Common myeloid progenitor, CD34-positive (primary cell): ENCODE measurements at regions not wholly inside any gene's neighbourhood (a gene's known extent, or its start where the extent isn't known, plus 50 kb on each side); places are given as distances from the start of the nearest gene placed in this dataset.

Experiments
- CTCF ChIA-PET: fragments of 350-600 bp; sonication (Branson Sonifier 250); formaldehyde crosslinking; loops from one replicate; lab custom pipeline; 2021; ENCODE audit warnings: antibody characterized with exemption; lab: Charles Lee
- POLR2A ChIA-PET: fragments of 350-600 bp; sonication (Branson Sonifier 250); formaldehyde crosslinking; loops from one replicate; lab custom pipeline; 2021; ENCODE audit warnings: antibody characterized with exemption; lab: Charles Lee
- DNase-seq, 3 donors: peaks; one replicate each; pipeline versions ENCODE4 v3.0.0 to v3.0.0-alpha.2; 2013
- H3K27ac ChIP-seq, 2 experiments: 1 replicate in 1 of 2; 2 replicates in 1 of 2; pipeline ENCODE4 v1.7.0; 2013; ENCODE audit warnings: inconsistent platforms in 2 of 2, low read length in 2 of 2, mild to moderate bottlenecking in 2 of 2, low read depth in 1 of 2, moderate library complexity in 1 of 2; ENCODE audit not compliant: severe bottlenecking in 2 of 2, insufficient read depth in 1 of 2, poor library complexity in 1 of 2
- H3K27me3 ChIP-seq, 5 experiments: replicated peaks in 2 of 5; 1 replicate in 3 of 5; 2 replicates in 2 of 5; pipeline versions ENCODE4 v1.6.1 to v1.7.0; 2013; ENCODE audit warnings: low read length in 4 of 5, mild to moderate bottlenecking in 2 of 5, moderate library complexity in 2 of 5, inconsistent platforms in 1 of 5; ENCODE audit not compliant: insufficient read depth in 5 of 5, control insufficient read depth in 4 of 5
- H3K36me3 ChIP-seq, 4 experiments: 1 replicate in 2 of 4; 2 replicates in 2 of 4; pipeline versions ENCODE4 v1.6.1 to v1.7.0; 2013; ENCODE audit warnings: low read length in 3 of 4, control low read depth in 1 of 4, mild to moderate bottlenecking in 1 of 4; ENCODE audit not compliant: control insufficient read depth in 4 of 4, insufficient read depth in 4 of 4
- H3K4me1 ChIP-seq, 4 experiments: 1 replicate in 3 of 4; 2 replicates in 1 of 4; pipeline versions ENCODE4 v1.6.1 to v1.7.1; 2013; ENCODE audit warnings: low read length in 3 of 4, mild to moderate bottlenecking in 3 of 4, control low read depth in 1 of 4, inconsistent platforms in 1 of 4, moderate library complexity in 1 of 4; ENCODE audit not compliant: control insufficient read depth in 4 of 4, insufficient read depth in 4 of 4; ENCODE audit errors: control extremely low read depth in 1 of 4
- H3K4me3 ChIP-seq, 7 experiments: 1 replicate in 4 of 7; 2 replicates in 3 of 7; pipeline versions ENCODE4 v1.5.1 to v1.7.0; 2013; ENCODE audit warnings: mild to moderate bottlenecking in 7 of 7, low read length in 6 of 7, moderate library complexity in 6 of 7, inconsistent platforms in 2 of 7, low read depth in 2 of 7, control low read depth in 1 of 7; ENCODE audit not compliant: insufficient read depth in 4 of 7, control insufficient read depth in 1 of 7; ENCODE audit errors: extremely low read depth in 1 of 7
- H3K9me3 ChIP-seq, 5 experiments: 1 replicate in 4 of 5; 2 replicates in 1 of 5; pipeline versions ENCODE4 v1.6.1 to v1.7.1; 2013; ENCODE audit warnings: low read length in 4 of 5, mild to moderate bottlenecking in 2 of 5, inconsistent platforms in 1 of 5, low read depth in 1 of 5, moderate library complexity in 1 of 5; ENCODE audit not compliant: control insufficient read depth in 4 of 5, insufficient read depth in 2 of 5; ENCODE audit errors: control extremely low read depth in 1 of 5
- WGBS: methylation state at CpG from one replicate; pipeline ENCODE4 v1.1.5; 2013; ENCODE audit not compliant: insufficient coverage; 5-methylcytosine and 5-hydroxymethylcytosine counted together

DNA sequence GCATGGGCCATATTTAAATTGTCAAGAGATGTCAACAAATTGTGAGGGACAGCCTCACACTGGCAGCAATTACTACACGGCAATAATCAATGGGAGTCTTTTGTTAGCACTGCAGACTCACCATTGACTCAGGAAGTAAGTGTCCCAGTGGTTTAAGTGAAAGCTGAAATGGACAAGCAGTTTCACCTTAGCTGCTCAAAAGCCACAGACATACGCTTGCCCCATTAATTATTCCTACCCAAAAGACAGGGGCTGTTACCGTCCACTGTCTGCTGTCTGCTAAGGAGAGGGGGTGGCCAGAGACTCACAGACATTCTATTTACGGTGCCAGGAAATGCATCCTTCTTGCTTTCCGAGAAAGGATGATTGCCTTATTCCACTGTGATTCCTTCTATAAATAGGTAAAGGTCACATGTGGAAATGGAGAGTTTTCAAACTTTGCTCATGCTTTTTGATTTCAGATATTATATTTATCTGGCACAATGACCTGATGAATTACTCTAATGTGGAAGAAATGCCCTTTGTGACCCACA is 309.7 kb upstream of the NFE2L3 start:
- POLR2A ChIA-PET, result no interaction called here
- Histone ChIP-seq H3K9me3 (no peaks in the 10 kb centered on the region), H3K4me3 (no peak overlapping the region), H3K27ac (no peak overlapping the region), H3K4me1 (peaks cover 0 to 10% (median 4%) of the 10 kb centered on the region in 4 experiments), H3K27me3 (peaks cover 0 to 48% (median 18%) of the 10 kb centered on the region in 5 experiments), H3K36me3 (no peaks in the 10 kb centered on the region)
- no peak for DNase-seq
- 98% methylated on average over 5 of the region's 5 CpGs for WGBS
- CTCF ChIA-PET, result no interaction called here

DNA sequence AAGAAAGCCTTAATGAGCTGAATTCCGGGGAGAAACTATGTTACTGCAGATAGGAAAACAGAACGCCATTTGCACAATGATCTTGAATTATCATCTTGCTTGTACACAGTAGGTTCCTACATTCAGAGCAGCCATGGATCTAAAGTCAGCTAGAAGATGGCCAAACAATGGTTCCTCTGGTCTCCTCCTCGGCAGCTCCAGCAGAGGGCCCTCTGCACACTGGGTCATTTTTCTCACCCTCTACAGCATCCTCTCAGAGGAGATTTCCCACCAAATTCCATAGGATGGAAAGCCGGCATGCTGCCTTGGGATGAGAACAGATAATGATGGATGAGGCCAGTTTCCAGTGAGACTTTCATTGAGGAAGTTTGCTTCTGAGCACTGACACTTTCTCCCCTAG is 308.5 kb upstream of the NFE2L3 start:
- CTCF ChIA-PET, result interaction anchor here (0.9 kb wide), 1 partner anchor 493 kb away, joined by 3 read pairs; no protein-coding TSS in a partner anchor

DNA sequence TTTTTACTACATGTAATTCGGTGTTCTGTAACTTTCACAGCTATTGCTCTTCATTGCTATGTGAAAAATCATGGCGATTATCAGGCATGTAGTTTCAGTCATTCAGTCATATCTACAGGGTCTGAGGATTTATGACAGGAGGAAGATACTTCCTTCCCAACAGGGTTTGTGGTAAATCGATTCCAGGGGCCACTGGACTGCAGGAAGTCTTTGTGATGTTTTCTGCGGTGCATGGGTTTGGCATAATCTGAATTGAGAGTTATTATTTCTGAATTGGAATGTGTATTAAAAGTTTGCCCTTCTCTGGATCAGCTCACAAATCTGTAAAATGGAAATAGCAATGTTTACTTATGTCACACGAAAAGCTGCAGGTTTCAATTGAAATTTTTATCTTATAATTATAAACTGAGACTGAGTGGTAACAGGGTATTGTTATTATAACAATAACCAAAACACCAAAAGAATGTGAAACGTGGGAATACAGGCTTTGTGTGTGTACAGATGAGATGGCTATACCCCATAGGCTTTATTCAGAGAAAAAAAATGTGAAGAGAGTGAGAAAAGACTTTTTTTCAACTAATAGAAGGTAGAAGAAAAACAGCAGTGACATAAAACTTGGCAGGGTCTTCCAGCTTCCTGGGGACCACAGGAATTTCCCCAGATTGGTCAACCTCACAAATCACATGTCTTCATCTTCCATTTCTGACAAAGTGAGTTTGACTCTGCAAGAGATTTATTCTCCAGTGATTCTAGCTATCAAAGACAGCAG is 307.7 kb upstream of the NFE2L3 start:
- no peaks in the 10 kb centered on the region for H3K36me3 ChIP-seq
- DNase-seq, result peak in 2 of 3 donors; percentile 20 to 34
- peaks cover 0 to 10% (median 4%) of the 10 kb centered on the region in 4 experiments for H3K4me1 ChIP-seq
- no peaks in the 10 kb centered on the region for H3K9me3 ChIP-seq
- H3K27me3 ChIP-seq, result peaks cover 0 to 60% (median 18%) of the 10 kb centered on the region in 5 experiments
- ChIA-PET POLR2A (no interaction called here), CTCF (no interaction called here)
- H3K27ac ChIP-seq, result no peak overlapping the region
- H3K4me3 ChIP-seq, result no peak overlapping the region
- 4% methylated on average over 4 of the region's 6 CpGs for WGBS

More for the DNA sequence above, 308.5 kb upstream of the NFE2L3 start:
- peaks cover 0 to 10% (median 4%) of the 10 kb centered on the region in 4 experiments for H3K4me1 ChIP-seq
- no peaks in the 10 kb centered on the region for H3K9me3 ChIP-seq
- no peak overlapping the region for H3K27ac ChIP-seq
- DNase-seq, result no peak
- H3K4me3 ChIP-seq, result no peak overlapping the region
- POLR2A ChIA-PET, result no interaction called here
- no peaks in the 10 kb centered on the region for H3K36me3 ChIP-seq
- peaks cover 0 to 58% (median 18%) of the 10 kb centered on the region in 5 experiments for H3K27me3 ChIP-seq
- 95% methylated on average over 3 of the region's 4 CpGs for WGBS

DNA sequence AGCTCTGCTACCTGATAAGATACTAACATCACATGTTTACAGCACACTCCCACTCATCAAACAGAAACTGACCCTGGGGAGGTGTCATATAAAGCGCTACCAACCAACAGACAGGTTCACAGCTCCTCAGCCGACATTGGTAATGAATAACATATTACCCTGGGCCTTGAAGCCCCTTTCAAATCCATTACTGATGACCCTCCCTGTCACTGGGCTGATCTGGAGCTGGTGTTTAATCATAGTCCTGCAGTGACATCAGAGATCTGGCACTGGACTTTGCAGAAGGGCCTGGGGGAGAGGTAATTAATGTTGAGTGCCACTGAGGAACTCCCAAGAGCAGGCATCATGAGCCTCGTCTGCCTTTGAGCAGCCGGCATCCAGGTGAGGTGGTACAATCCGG is 306.5 kb upstream of the NFE2L3 start:
- POLR2A ChIA-PET, result no interaction called here
- Histone ChIP-seq H3K9me3 (no peaks in the 10 kb centered on the region), H3K27me3 (peaks cover 0 to 72% (median 17%) of the 10 kb centered on the region in 5 experiments), H3K4me3 (no peak overlapping the region), H3K36me3 (no peaks in the 10 kb centered on the region), H3K27ac (no peak overlapping the region), H3K4me1 (peaks cover 0 to 10% (median 4%) of the 10 kb centered on the region in 4 experiments)
- WGBS, result 95% methylated on average over 3 of the region's 5 CpGs
- CTCF ChIA-PET, result interaction anchor here (1.1 kb wide), 1 partner anchor 456 kb away, joined by 3 read pairs; no protein-coding TSS in a partner anchor
- DNase-seq, result no peak

DNA sequence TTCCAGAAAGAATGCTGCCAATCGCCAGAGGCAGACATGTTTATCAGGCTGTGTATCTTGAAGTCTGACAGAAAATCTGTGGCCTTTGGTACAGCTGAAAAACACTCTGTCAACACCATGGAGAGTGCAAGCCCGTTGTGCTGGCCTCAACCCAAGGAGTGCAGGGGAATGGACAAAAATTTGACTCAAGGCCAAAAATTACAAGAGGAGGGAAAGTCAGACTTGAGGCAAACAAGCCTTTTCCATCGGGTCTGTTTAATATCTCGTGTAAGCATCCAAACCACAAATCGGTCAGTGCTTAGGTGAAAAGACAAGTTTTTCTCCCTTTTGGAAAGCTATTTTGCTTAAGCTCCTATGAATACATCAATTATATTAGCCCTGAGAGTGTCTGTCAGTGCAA is 305.3 kb upstream of the NFE2L3 start:
- no peaks in the 10 kb centered on the region for H3K36me3 ChIP-seq
- ChIA-PET CTCF (interaction anchor here (1.1 to 1.3 kb wide), 3 partner anchors 15 to 280 kb away, joined by 3 read pairs; no protein-coding TSS in a partner anchor), POLR2A (interaction anchor here (0.6 kb wide), 1 partner anchor 130 kb away, joined by 3 read pairs; no protein-coding TSS in a partner anchor)
- H3K27me3 ChIP-seq, result peaks cover 0 to 80% (median 25%) of the 10 kb centered on the region in 5 experiments
- DNase-seq, result no peak
- no peaks in the 10 kb centered on the region for H3K9me3 ChIP-seq
- WGBS, result 86% methylated on average over 5 of the region's 5 CpGs
- no peak overlapping the region for H3K27ac ChIP-seq
- H3K4me3 ChIP-seq, result no peak overlapping the region
- peaks cover 1 to 12% (median 5%) of the 10 kb centered on the region in 4 experiments for H3K4me1 ChIP-seq

DNA sequence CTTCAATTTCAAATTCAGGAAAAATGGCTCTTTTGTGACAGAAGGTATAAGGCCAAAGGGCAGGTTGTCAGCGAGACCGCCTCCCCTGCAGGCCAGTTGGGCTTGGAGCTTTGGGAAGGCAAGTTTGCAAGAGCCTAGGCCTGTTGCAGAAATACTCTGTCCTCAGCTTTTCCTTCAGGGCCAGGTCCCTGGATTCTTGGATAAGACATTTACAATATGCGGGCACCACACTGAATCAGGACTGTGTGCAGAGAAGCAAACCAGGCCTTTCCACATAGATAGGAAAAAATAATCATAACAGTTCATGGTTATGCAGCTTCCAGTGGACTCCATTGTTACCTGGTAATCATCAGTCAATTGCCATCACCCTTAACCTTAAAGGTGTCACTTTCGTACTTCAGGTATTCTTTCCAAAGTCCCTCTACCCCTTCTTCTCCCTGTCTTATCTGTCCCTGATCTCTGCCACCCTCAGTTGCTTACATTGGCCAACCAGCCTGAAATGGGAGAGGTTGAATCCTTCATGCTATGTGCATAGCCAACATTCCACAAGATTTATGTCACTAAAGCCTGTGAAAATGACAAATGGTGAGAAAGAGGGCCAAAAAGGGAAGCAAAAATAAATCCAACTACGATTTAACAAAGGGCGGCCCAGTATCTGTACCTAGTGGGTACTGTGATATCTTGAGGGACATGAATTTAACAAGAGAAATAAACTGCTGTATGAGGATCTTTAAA is 304.5 kb upstream of the NFE2L3 start:
- no peaks in the 10 kb centered on the region for H3K9me3 ChIP-seq
- H3K27me3 ChIP-seq, result peaks cover 0 to 80% (median 30%) of the 10 kb centered on the region in 5 experiments
- no peak overlapping the region for H3K27ac ChIP-seq
- H3K4me1 ChIP-seq, result peaks cover 4 to 18% (median 11%) of the 10 kb centered on the region in 4 experiments
- no peak for DNase-seq
- ChIA-PET POLR2A (no interaction called here), CTCF (interaction anchor here (1.2 to 1.3 kb wide), 3 partner anchors 12 to 456 kb away, joined by 3 to 4 read pairs (median 3); no protein-coding TSS in a partner anchor)
- no peak overlapping the region for H3K4me3 ChIP-seq
- no peaks in the 10 kb centered on the region for H3K36me3 ChIP-seq
- 98% methylated on average over 4 of the region's 6 CpGs for WGBS
